Prostate gland (tissue), 2 donors: ENCODE measurements at regions not wholly inside any gene's neighbourhood (a gene's known extent, or its start where the extent isn't known, plus 50 kb on each side); places are given as distances from the start of the nearest gene placed in this dataset.

Experiments
- POLR2AphosphoS5 ChIP-seq: sonication (generic); formaldehyde crosslinking; IDR thresholded peaks from one replicate; pipeline ENCODE4 v1.6.1; 2017; ENCODE audit warnings: antibody characterized with exemption
- TF ChIP-seq, protein P1 (sequence below), 4 experiments: fragments of 200-600 bp in 2 of 4; fragments of 450-650 bp in 2 of 4; sonication (generic) in 2 of 4; IDR thresholded peaks; 1 replicate in 3 of 4; 2 replicates in 1 of 4; pipeline ENCODE4 v1.5.1; 2016 to 2019; ENCODE audit warnings: antibody characterized with exemption in 4 of 4, mild to moderate bottlenecking in 2 of 4, moderate library complexity in 2 of 4

DNA sequence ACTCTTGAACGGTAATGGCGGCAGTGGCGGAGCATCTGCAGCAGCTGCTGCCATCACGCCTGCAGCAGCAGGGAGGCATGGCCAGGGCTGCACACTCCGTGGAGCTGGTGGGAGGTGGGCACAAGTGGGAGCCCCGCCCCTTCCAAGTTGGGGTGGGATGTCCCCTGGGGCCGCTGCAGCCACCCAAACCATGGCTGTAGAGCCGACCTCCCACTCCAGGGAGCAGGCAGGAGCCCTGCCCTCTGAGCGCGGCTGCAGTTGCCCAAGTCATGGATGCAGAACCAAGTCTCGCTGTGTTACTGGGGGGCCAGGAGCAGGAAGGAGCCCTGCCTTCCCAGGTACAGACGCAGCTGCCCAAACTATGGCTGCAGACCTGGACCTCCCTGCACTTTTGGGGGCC lies 215.3 kb upstream of the VLDLR start:
- TF ChIP-seq, protein P1, sequence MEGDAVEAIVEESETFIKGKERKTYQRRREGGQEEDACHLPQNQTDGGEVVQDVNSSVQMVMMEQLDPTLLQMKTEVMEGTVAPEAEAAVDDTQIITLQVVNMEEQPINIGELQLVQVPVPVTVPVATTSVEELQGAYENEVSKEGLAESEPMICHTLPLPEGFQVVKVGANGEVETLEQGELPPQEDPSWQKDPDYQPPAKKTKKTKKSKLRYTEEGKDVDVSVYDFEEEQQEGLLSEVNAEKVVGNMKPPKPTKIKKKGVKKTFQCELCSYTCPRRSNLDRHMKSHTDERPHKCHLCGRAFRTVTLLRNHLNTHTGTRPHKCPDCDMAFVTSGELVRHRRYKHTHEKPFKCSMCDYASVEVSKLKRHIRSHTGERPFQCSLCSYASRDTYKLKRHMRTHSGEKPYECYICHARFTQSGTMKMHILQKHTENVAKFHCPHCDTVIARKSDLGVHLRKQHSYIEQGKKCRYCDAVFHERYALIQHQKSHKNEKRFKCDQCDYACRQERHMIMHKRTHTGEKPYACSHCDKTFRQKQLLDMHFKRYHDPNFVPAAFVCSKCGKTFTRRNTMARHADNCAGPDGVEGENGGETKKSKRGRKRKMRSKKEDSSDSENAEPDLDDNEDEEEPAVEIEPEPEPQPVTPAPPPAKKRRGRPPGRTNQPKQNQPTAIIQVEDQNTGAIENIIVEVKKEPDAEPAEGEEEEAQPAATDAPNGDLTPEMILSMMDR (IDR thresholded peaks at IDR 0.05) = no peak
- TF ChIP-seq POLR2AphosphoS5 = no peak
